ENCODE measurements at regions not wholly inside any gene's neighbourhood (a gene's known extent, or its start where the extent isn't known, plus 50 kb on each side); places are given as distances from the start of the nearest gene placed in this dataset.

DNA sequence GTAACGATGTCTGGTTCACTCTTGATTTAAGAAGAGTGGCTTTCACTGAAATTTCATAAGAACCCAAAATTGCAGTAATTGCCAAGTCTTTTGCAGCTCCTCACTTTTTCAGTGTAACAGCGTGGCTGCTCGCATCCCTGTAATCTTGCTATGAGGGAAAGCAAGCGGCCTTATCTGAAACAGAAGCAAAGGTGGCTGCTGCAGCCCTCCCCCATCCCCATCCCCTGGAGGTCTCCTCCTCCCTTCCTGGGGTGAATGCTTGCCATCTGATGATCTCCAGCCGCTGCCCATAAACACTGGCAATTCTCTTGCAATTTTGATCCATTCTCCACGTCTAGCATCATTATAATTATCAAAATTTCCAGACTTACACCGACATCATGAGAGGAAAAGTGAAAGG is 182.5 kb upstream of the ASIC2 start:
- TF ChIP-seq, protein P1, sequence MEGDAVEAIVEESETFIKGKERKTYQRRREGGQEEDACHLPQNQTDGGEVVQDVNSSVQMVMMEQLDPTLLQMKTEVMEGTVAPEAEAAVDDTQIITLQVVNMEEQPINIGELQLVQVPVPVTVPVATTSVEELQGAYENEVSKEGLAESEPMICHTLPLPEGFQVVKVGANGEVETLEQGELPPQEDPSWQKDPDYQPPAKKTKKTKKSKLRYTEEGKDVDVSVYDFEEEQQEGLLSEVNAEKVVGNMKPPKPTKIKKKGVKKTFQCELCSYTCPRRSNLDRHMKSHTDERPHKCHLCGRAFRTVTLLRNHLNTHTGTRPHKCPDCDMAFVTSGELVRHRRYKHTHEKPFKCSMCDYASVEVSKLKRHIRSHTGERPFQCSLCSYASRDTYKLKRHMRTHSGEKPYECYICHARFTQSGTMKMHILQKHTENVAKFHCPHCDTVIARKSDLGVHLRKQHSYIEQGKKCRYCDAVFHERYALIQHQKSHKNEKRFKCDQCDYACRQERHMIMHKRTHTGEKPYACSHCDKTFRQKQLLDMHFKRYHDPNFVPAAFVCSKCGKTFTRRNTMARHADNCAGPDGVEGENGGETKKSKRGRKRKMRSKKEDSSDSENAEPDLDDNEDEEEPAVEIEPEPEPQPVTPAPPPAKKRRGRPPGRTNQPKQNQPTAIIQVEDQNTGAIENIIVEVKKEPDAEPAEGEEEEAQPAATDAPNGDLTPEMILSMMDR (IDR thresholded peaks at IDR 0.05) = no peak
- TF ChIP-seq EZH2 (IDR thresholded peaks at IDR 0.05; ENCODE audit: borderline replicate concordance, insufficient read depth, low read depth, low read length, poor library complexity, severe bottlenecking) = no peak
